Esophagus muscularis mucosa (tissue), 3 donors: ENCODE measurements at regions not wholly inside any gene's neighbourhood (a gene's known extent, or its start where the extent isn't known, plus 50 kb on each side); places are given as distances from the start of the nearest gene placed in this dataset.

Experiments used
- EP300 ChIP-seq: sonication (generic); formaldehyde crosslinking; IDR thresholded peaks from one replicate; pipeline ENCODE4 v1.6.1; 2017; ENCODE audit warnings: antibody characterized with exemption
- TF ChIP-seq, protein P1 (sequence below), 3 experiments: fragments of 200-600 bp in 2 of 3; fragments of 450-650 bp in 1 of 3; sonication (generic) in 2 of 3; IDR thresholded peaks; one replicate each; pipeline ENCODE4 v1.5.1; 2017 to 2019; ENCODE audit warnings: antibody characterized with exemption in 3 of 3, mild to moderate bottlenecking in 2 of 3, moderate library complexity in 1 of 3

DNA sequence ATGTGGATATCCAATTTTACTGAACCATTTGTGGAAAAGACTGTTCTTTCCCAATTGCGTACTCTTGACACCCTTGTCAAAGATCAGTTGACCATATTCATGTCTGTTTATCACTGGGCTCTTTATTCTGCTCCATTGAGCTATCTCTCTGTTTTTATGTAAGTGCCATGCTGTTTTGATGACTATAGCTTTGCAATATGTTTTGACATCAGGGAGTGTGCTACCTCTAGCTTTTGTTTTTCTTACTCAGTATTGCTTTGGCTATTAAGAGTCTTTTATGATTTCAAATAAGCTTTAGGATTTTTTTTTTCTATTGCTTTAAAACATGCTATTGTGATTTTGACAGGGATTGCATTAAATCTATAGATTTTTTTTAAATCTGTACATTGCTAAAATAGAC lies 194.3 kb downstream of the SNAPC1 start:
- TF ChIP-seq, protein P1, sequence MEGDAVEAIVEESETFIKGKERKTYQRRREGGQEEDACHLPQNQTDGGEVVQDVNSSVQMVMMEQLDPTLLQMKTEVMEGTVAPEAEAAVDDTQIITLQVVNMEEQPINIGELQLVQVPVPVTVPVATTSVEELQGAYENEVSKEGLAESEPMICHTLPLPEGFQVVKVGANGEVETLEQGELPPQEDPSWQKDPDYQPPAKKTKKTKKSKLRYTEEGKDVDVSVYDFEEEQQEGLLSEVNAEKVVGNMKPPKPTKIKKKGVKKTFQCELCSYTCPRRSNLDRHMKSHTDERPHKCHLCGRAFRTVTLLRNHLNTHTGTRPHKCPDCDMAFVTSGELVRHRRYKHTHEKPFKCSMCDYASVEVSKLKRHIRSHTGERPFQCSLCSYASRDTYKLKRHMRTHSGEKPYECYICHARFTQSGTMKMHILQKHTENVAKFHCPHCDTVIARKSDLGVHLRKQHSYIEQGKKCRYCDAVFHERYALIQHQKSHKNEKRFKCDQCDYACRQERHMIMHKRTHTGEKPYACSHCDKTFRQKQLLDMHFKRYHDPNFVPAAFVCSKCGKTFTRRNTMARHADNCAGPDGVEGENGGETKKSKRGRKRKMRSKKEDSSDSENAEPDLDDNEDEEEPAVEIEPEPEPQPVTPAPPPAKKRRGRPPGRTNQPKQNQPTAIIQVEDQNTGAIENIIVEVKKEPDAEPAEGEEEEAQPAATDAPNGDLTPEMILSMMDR (IDR thresholded peaks at IDR 0.05) = no peak
- TF ChIP-seq EP300 = no peak
